RWPE2 (cell line): ENCODE measurements at regions not wholly inside any gene's neighbourhood (a gene's known extent, or its start where the extent isn't known, plus 50 kb on each side); places are given as distances from the start of the nearest gene placed in this dataset.

ENCODE experiments used
- ATAC-seq: fragments of 200-7000 bp; cut with Tn5 transposase; 3 replicates; pipeline ENCODE4 v1.9.1; 2021; ENCODE audit warnings: low read depth
- DNase-seq: peaks from one replicate; pipeline ENCODE4 v3.0.0-alpha.2; 2020; ENCODE audit warnings: low spot score
- H3K27ac ChIP-seq: fragments of 450-650 bp; 2 replicates; pipeline ENCODE4 v1.5.1; 2017; ENCODE audit warnings: mild to moderate bottlenecking; ENCODE audit not compliant: poor library complexity, severe bottlenecking
- H3K27me3 ChIP-seq: fragments of 250-450 bp; sonication (Bioruptor Pico); 2 replicates; pipeline ENCODE4 v1.5.1; 2021; ENCODE audit warnings: mild to moderate bottlenecking, moderate library complexity; ENCODE audit not compliant: insufficient read depth, poor library complexity, severe bottlenecking
- H3K36me3 ChIP-seq: fragments of 250-450 bp; sonication (Bioruptor Pico); 2 replicates; pipeline ENCODE4 v1.5.1; 2020; ENCODE audit warnings: low read depth, mild to moderate bottlenecking, moderate library complexity
- H3K4me1 ChIP-seq: fragments of 250-450 bp; sonication (Bioruptor Pico); 2 replicates; pipeline ENCODE4 v1.5.1; 2021; ENCODE audit warnings: mild to moderate bottlenecking, moderate library complexity; ENCODE audit not compliant: insufficient read depth, poor library complexity, severe bottlenecking
- H3K4me3 ChIP-seq: fragments of 250-450 bp; sonication (Bioruptor Pico); 2 replicates; pipeline ENCODE4 v1.5.1; 2021; ENCODE audit warnings: mild to moderate bottlenecking, moderate library complexity; ENCODE audit not compliant: severe bottlenecking
- H3K9me3 ChIP-seq: fragments of 250-450 bp; sonication (Bioruptor Pico); 2 replicates; pipeline ENCODE4 v1.5.1; 2021; ENCODE audit warnings: mild to moderate bottlenecking, moderate library complexity; ENCODE audit not compliant: severe bottlenecking
- CTCF ChIP-seq: fragments of 450-650 bp; IDR thresholded peaks from one replicate; pipeline ENCODE4 v1.5.1; 2017; ENCODE audit warnings: mild to moderate bottlenecking, moderate library complexity; ENCODE audit not compliant: poor library complexity, severe bottlenecking

- TF ChIP-seq CTCF = no peak
- Histone ChIP-seq H3K9me3 (no peaks in the 10 kb centered on the region), H3K36me3 (no peaks in the 10 kb centered on the region), H3K4me1 (no peaks in the 10 kb centered on the region), H3K27me3 (no peaks in the 10 kb centered on the region), H3K4me3 (no peak overlapping the region), H3K27ac (no peak overlapping the region)
- ATAC-seq = no peak
- DNase-seq = no peak
These were observed 83.5 kb upstream of the ADPGK start for GRCh38 chr15:72866866-72867616.

- Histone ChIP-seq H3K27me3 (no peaks in the 10 kb centered on the region), H3K9me3 (no peaks in the 10 kb centered on the region), H3K27ac (no peak overlapping the region), H3K36me3 (no peaks in the 10 kb centered on the region), H3K4me3 (no peak overlapping the region), H3K4me1 (no peaks in the 10 kb centered on the region)
- TF ChIP-seq CTCF = no peak
- ATAC-seq = peak; percentile 74
- DNase-seq = no peak
These were observed 82.6 kb upstream of the ADPGK start for GRCh38 chr15:72866182-72866581.

GRCh38 chr15:72865486-72865885, 81.9 kb upstream of the ADPGK start:
- no peaks in the 10 kb centered on the region for H3K9me3 ChIP-seq
- H3K27me3 ChIP-seq = no peaks in the 10 kb centered on the region
- no peak for DNase-seq
- no peaks in the 10 kb centered on the region for H3K36me3 ChIP-seq
- H3K27ac ChIP-seq = no peak overlapping the region
- no peak for TF ChIP-seq CTCF
- H3K4me3 ChIP-seq = no peak overlapping the region
- no peak for ATAC-seq
- H3K4me1 ChIP-seq = no peaks in the 10 kb centered on the region

- DNase-seq (no peak), ATAC-seq (no peak)
- Histone ChIP-seq H3K9me3 (no peaks in the 10 kb centered on the region), H3K27me3 (no peaks in the 10 kb centered on the region), H3K4me3 (no peak overlapping the region), H3K4me1 (no peaks in the 10 kb centered on the region), H3K27ac (no peak overlapping the region), H3K36me3 (no peaks in the 10 kb centered on the region)
- TF ChIP-seq CTCF = no peak
These were observed 81.1 kb upstream of the ADPGK start for GRCh38 chr15:72864681-72865080.

- Histone ChIP-seq H3K4me1 (no peaks in the 10 kb centered on the region), H3K36me3 (no peaks in the 10 kb centered on the region), H3K9me3 (no peaks in the 10 kb centered on the region), H3K27ac (no peak overlapping the region), H3K4me3 (no peak overlapping the region), H3K27me3 (no peaks in the 10 kb centered on the region)
- DNase-seq (no peak), ATAC-seq (no peak)
- TF ChIP-seq CTCF = no peak
These were observed 77.9 kb upstream of the ADPGK start for GRCh38 chr15:72861354-72861910.
